BJ (cell line): ENCODE measurements at regions not wholly inside any gene's neighbourhood (a gene's known extent, or its start where the extent isn't known, plus 50 kb on each side); places are given as distances from the start of the nearest gene placed in this dataset.

Source experiments
- CTCF ChIA-PET: fragments of 350-600 bp; formaldehyde crosslinking; extraction: SDS; loops from one replicate; lab custom pipeline; 2021; ENCODE audit warnings: antibody characterized with exemption, inconsistent platforms; lab: Yijun Ruan, JAX
- POLR2A ChIA-PET: fragments of 300-600 bp; sonication (Branson Sonifier 250); formaldehyde crosslinking; extraction: SDS; loops from one replicate; lab custom pipeline; 2021; ENCODE audit warnings: antibody characterized with exemption; lab: Charles Lee
- DNase-seq: peaks from one replicate; pipeline ENCODE4 v3.0.0-alpha.2; 2011; ENCODE audit warnings: low read depth
- H3K27me3 ChIP-seq: 2 replicates; pipeline ENCODE4 v1.6.0; 2011; ENCODE audit warnings: low read length; ENCODE audit not compliant: control insufficient read depth, insufficient read depth
- H3K36me3 ChIP-seq: 2 replicates; pipeline ENCODE4 v1.5.1; 2011; ENCODE audit warnings: low read length; ENCODE audit not compliant: control insufficient read depth, insufficient read depth
- H3K4me3 ChIP-seq: 2 replicates; pipeline ENCODE4 v1.5.1; 2011; ENCODE audit warnings: low read depth, mild to moderate bottlenecking, control low read depth, low read length
- CTCF ChIP-seq: IDR thresholded peaks from 2 replicates; pipeline ENCODE4 v1.5.1; 2011; ENCODE audit warnings: low read depth, mild to moderate bottlenecking, control low read depth, inconsistent platforms, low read length, moderate library complexity; ENCODE audit not compliant: insufficient read depth

- DNase-seq = no peak
- ChIA-PET CTCF (interaction anchor here (0.6 to 2.5 kb wide), 2 partner anchors 22 to 282 kb away, joined by 3 to 8 read pairs; no protein-coding TSS in a partner anchor), POLR2A (no interaction called here)
- H3K4me3 ChIP-seq = no peak overlapping the region
- H3K27me3 ChIP-seq = peaks cover 2% of the 10 kb centered on the region; the same call in 1 of the 2 replicates
- no peaks in the 10 kb centered on the region for H3K36me3 ChIP-seq
- TF ChIP-seq CTCF = no peak
Observed at GRCh38 chr3:40605960-40606359, 81.2 kb downstream of the ZNF621 start.

GRCh38 chr3:40608091-40608490 lies 83.3 kb downstream of the ZNF621 start:
- DNase-seq = no peak
- no peak for TF ChIP-seq CTCF
- CTCF ChIA-PET = interaction anchor here (2.5 kb wide), 1 partner anchor 24 kb away, joined by 8 read pairs; no protein-coding TSS in a partner anchor
- POLR2A ChIA-PET = no interaction called here
- Histone ChIP-seq H3K27me3 (peaks cover 2% of the 10 kb centered on the region; the same call in 1 of the 2 replicates), H3K4me3 (no peak overlapping the region), H3K36me3 (no peaks in the 10 kb centered on the region)

DNA sequence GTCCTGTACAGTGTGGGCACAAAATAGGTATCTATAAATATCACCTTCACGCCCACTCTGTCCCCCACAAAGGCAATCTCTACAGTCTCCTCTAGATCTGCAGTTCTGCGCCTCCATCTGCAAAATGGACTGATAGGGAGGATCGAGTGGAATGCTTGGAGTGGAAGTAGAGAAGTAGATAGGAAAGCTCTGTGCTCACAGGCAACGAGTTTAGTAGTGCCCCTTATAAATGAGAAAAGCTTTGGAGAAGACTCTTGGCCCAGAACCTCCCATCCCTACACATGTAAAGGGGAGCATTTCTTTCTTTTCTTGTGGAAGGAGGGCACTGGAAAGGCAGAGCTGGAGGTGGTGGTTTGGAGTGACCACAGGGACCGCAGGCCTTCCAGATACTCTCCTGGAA lies 88.5 kb downstream of the ZNF621 start:
- no peak for DNase-seq
- no peaks in the 10 kb centered on the region for H3K36me3 ChIP-seq
- POLR2A ChIA-PET = no interaction called here
- no peaks in the 10 kb centered on the region for H3K27me3 ChIP-seq
- TF ChIP-seq CTCF = no peak
- no peak overlapping the region for H3K4me3 ChIP-seq
- CTCF ChIA-PET = interaction anchor here (1.1 kb wide), 1 partner anchor 14 kb away, joined by 3 read pairs; no protein-coding TSS in a partner anchor

DNA sequence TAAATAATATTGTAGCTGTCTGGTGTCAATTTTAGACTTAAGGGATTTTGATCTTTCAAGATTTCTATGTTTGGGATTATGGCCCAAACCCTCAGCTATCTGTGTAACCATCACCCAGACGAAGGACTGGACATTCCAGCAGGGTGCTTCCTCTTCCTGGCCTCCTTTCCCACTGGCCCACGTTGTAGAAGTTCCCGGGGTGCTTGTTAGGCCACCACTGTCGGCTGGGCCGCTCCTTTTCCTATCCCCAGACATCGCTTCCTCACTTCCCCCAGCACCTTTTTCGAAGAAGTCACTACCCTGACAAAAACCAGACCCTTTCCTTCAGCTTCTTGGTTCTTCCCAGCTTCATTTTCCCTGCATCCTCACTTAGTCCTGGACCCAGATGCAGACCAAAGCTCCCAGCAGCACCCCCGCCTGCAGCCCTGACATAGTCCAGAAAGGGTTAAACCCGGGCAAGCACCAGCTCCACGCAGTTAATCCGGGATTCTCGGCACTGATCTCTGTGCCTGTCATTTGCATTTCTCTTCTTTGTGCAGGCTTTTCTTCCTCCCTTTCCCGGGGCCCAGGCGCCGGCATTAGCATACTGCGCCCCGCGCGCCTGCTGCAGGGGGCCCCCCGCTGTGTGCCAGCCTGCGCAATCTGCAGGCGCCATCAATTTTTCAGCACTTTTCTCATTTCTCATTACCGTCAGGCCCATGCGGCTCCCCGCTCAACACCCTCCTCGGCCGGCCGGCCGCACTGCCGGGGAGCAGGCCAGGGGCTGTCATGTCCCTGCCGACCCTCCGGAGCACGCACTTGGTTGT lies 90.6 kb downstream of the ZNF621 start:
- Histone ChIP-seq H3K27me3 (no peaks in the 10 kb centered on the region), H3K4me3 (no peak overlapping the region), H3K36me3 (no peaks in the 10 kb centered on the region)
- no peak for DNase-seq
- POLR2A ChIA-PET = no interaction called here
- TF ChIP-seq CTCF = no peak
- CTCF ChIA-PET = interaction anchor here (1.5 kb wide), 1 partner anchor 35 kb away, joined by 3 read pairs; no protein-coding TSS in a partner anchor

GRCh38 chr3:40615918-40616819 lies 91.4 kb downstream of the ZNF621 start:
- POLR2A ChIA-PET = no interaction called here
- CTCF ChIA-PET = interaction anchor here (1.5 kb wide), 1 partner anchor 36 kb away, joined by 3 read pairs; no protein-coding TSS in a partner anchor
- Histone ChIP-seq H3K4me3 (no peak overlapping the region), H3K36me3 (no peaks in the 10 kb centered on the region), H3K27me3 (no peaks in the 10 kb centered on the region)
- no peak for TF ChIP-seq CTCF
- DNase-seq = no peak
